ENCODE measurements at regions not wholly inside any gene's neighbourhood (a gene's known extent, or its start where the extent isn't known, plus 50 kb on each side); places are given as distances from the start of the nearest gene placed in this dataset.

DNA sequence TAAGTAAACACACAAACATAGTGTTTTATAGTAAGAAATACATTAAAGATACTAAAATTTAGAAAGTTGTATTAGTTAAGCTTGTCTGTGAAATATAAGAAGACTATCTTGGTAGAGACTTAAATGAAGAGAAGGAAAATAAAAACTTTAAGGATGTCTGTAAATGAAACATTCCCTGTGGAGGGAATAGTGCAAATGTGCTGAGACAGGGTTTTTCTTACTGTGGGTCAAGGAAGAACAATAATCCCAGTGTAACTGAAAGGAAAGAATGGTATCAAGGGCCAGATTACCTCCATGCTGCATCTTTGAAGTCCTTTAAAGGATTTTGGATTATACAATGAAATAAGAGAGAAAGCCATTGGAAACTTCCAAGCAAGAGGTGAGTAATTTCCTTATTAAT lies 547.5 kb upstream of the PCDH15 start:
- no peaks in the 10 kb centered on the region for H3K27me3 ChIP-seq
- no peaks in the 10 kb centered on the region for H3K9me3 ChIP-seq
- H3K27ac ChIP-seq, result no peak overlapping the region
- no peaks in the 10 kb centered on the region for H3K4me1 ChIP-seq
- DNase-seq, result no peak
- no peak overlapping the region for H3K4me3 ChIP-seq
- intact Hi-C loops (cut with DNase I), result no loop called here
- H3K36me3 ChIP-seq, result no peaks in the 10 kb centered on the region
- no peak for TF ChIP-seq POLR2A (IDR thresholded peaks at IDR 0.05)
- no peak for TF ChIP-seq POLR2AphosphoS5 (IDR thresholded peaks at IDR 0.05)
- TF ChIP-seq, protein P1, sequence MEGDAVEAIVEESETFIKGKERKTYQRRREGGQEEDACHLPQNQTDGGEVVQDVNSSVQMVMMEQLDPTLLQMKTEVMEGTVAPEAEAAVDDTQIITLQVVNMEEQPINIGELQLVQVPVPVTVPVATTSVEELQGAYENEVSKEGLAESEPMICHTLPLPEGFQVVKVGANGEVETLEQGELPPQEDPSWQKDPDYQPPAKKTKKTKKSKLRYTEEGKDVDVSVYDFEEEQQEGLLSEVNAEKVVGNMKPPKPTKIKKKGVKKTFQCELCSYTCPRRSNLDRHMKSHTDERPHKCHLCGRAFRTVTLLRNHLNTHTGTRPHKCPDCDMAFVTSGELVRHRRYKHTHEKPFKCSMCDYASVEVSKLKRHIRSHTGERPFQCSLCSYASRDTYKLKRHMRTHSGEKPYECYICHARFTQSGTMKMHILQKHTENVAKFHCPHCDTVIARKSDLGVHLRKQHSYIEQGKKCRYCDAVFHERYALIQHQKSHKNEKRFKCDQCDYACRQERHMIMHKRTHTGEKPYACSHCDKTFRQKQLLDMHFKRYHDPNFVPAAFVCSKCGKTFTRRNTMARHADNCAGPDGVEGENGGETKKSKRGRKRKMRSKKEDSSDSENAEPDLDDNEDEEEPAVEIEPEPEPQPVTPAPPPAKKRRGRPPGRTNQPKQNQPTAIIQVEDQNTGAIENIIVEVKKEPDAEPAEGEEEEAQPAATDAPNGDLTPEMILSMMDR (IDR thresholded peaks at IDR 0.05), result no peak
- TF ChIP-seq EP300 (IDR thresholded peaks at IDR 0.05), result no peak

DNA sequence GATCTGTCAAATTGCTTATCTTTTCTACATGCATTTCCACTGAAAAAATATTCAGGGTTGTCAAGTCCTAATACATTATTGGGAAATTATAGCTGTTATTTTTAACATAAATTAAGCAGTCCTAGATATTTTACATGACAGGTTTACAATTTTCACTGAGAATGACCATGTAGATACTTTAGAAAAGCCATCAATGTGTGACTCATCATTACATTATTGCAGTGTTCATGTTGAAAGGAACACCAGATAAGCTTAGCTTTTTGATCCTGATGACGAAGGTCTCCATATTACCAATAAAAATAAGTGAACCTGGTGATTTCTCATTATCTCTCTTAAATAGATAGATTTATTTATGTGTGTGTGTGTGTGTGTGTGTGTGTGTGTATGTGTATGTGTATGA lies 529.5 kb upstream of the PCDH15 start:
- H3K36me3 ChIP-seq, result no peaks in the 10 kb centered on the region
- intact Hi-C loops (cut with DNase I), result no loop called here
- H3K4me1 ChIP-seq, result no peaks in the 10 kb centered on the region
- no peak overlapping the region for H3K4me3 ChIP-seq
- 23 to 52% methylated on average over 1 of the region's 1 CpG for WGBS, 2 donors
- no peaks in the 10 kb centered on the region for H3K9me3 ChIP-seq
- TF ChIP-seq EP300 (IDR thresholded peaks at IDR 0.05) (no peak), POLR2A (IDR thresholded peaks at IDR 0.05) (no peak), POLR2AphosphoS5 (IDR thresholded peaks at IDR 0.05) (no peak)
- TF ChIP-seq, protein P1 (IDR thresholded peaks at IDR 0.05), result no peak
- no peak overlapping the region for H3K27ac ChIP-seq
- DNase-seq, result no peak
- H3K27me3 ChIP-seq, result no peaks in the 10 kb centered on the region

DNA sequence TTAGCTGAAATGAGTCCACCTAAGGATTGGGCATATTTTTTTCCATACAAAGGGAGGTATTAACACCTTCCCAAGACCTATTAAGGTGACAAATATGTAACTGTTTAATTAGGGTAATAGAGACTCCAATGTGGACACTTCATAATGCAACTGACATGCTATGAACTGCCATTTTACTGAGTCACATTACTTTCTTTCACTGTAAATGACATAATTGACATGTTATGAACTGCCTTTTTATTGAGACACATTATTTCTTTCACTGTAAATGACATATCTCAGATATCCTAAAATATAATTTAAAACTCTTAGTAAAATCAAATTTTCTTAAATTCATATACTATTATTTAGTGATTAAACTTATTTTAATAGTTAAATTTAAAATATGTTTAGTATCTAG lies 528.8 kb upstream of the PCDH15 start:
- Histone ChIP-seq H3K4me1 (no peaks in the 10 kb centered on the region), H3K36me3 (no peaks in the 10 kb centered on the region), H3K4me3 (no peak overlapping the region), H3K27me3 (no peaks in the 10 kb centered on the region), H3K27ac (no peak overlapping the region), H3K9me3 (no peaks in the 10 kb centered on the region)
- no peak for DNase-seq
- TF ChIP-seq POLR2AphosphoS5 (IDR thresholded peaks at IDR 0.05) (no peak), POLR2A (IDR thresholded peaks at IDR 0.05) (no peak), EP300 (IDR thresholded peaks at IDR 0.05) (no peak)
- TF ChIP-seq, protein P1 (IDR thresholded peaks at IDR 0.05), result no peak
- intact Hi-C loops (cut with DNase I), result no loop called here

- intact Hi-C loops (cut with DNase I), result no loop called here
- H3K4me3 ChIP-seq, result no peak overlapping the region
- no peaks in the 10 kb centered on the region for H3K36me3 ChIP-seq
- WGBS, 2 donors, result 70 to 86% methylated on average over 2 of the region's 2 CpGs
- H3K4me1 ChIP-seq, result no peaks in the 10 kb centered on the region
- no peaks in the 10 kb centered on the region for H3K27me3 ChIP-seq
- TF ChIP-seq POLR2A (IDR thresholded peaks at IDR 0.05), result no peak
- TF ChIP-seq EP300 (IDR thresholded peaks at IDR 0.05), result no peak
- TF ChIP-seq POLR2AphosphoS5 (IDR thresholded peaks at IDR 0.05), result no peak
- TF ChIP-seq, protein P1 (IDR thresholded peaks at IDR 0.05), result no peak
- H3K9me3 ChIP-seq, result no peaks in the 10 kb centered on the region
- peak; percentile 57 for DNase-seq
- H3K27ac ChIP-seq, result no peak overlapping the region
These were observed 519.2 kb upstream of the PCDH15 start for GRCh38 chr10:55320187-55320700.

Data from sigmoid colon (tissue), 6 donors.